ENCODE measurements at regions not wholly inside any gene's neighbourhood (a gene's known extent, or its start where the extent isn't known, plus 50 kb on each side); places are given as distances from the start of the nearest gene placed in this dataset.
A peak's percentile ranks its signal among the peaks of the same experiment; 100 is the strongest.
"Not testable (repeated sequence)": the region's sequence is repeated elsewhere in the genome, so short reads cannot be mapped to it uniquely, and the experiment has no call there.

DNA sequence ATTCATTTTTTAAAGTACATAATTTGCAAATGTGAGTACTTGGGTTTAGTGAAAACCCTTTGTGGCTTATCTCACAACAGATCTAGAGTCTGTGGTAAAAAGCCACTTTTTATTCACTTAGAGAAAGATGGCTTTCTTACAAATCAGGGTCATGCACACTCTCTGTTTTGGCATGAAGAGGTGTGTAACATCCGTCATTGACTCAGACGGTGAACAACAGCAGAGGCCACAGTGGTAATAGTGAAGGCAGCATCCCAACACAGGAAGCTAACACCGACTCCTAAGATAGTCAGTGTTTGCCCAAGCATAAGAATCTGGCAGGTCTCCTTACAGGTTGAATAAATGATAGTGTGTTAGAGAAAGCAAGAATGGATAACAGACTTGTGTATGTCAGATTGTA is 593.0 kb downstream of the SOX5 start:
- DNase-seq (ENCODE audit: low spot score): no peak

DNA sequence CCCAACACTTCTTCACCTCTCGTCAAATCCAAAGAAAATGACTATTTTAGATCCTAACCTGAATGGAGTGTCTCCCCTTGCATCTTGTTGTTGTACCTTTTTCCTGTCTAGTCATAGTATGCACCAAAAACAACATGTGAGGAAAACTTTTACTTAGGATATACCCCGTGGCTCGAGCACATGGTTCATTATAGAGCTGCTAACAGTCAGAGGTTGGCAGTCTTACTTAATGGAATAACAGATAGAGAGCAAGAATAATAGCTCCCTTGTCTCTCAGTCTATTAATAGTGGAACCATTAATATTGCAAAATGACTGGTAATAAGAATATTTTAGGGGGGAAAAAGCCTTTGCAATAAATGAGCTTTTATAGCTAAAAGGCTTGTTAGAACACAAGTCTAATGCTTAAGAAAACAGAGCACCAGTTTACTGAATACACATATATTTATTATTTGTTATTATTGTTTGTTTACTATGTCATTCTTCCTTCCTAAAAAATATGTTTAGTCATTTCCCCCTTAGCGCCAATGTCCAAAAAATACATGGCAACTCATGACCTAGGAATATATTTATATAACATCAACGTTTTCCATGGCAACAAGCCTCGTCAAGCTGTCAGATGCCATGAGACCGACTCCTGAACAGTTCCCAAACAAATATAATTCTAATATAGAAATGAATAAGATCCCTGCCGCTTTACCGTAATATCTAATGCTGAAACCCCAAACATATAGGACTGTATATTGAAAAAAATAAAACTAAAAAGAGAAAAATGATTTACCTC is 592.4 kb downstream of the SOX5 start:
- no peak for DNase-seq (ENCODE audit: low spot score)

DNA sequence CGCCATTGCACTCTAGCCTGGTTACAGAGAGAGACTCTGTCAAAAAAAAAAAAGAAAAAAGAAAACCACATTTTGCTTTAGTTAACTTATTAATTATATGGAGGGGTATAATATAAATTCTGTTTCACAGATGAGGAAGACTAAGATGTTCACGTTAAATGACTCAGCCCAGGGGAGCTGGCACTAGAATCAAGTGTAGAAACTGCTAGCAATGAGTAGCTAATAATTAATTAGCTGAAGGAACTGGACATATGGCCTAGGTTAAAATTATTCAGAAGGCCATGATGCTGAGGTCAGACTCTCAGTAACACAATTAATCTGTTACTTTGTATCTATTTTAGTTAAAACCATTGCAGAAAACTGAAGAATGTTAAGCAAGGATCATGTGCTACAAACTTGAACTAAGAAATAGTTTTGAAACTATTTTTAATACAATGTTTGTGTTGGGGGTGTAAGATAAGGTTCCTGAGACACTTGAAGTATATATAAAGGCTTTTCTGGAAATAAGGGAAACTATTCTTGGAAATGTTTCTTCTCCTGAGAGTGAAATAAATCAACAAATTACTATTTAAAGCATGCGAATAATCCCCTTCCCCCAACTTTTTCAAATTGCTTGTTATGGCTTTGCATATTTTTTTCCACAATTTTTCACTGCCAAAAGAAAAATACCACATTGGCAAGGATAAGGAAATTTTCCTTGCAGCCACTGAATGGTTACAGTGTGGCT is 589.3 kb downstream of the SOX5 start:
- DNase-seq (ENCODE audit: low spot score): no peak

DNA sequence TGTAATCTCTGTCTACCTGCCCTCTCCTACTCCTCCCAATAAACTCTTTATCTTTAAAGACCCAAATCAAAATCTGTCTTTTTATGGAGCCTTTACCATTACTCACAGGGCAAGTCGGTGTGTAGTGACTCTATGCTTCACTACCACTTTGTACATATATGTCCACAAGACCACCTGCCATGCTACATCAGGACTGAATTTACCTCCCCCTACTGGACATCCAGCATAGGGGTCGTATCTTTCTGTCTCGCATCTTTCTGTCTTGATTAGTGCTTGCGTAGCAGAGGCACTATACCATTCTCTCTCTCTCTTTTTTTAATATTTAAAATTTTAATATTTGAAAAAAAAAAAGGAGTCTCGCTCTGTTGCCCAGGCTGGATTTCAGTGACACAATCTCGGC is 587.5 kb downstream of the SOX5 start:
- DNase-seq (ENCODE audit: low spot score): no peak

DNA sequence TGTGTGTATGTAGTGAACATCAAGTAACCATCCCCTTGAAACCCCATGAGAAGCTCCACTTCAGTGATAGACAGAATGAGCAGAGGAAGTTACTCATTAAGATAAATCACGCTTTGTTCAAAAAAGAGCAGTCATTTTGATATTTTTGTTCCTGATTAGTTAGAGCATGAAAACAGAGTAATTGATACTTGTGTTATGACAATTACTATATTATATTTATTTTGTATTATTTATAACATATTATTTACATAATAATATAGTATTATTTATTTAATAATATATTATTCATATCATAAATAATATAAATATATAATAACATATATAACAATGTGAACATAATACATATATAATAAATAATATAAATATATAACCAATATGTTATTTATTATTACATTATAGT is 580.9 kb downstream of the SOX5 start:
- no peak for DNase-seq (ENCODE audit: low spot score)

DNA sequence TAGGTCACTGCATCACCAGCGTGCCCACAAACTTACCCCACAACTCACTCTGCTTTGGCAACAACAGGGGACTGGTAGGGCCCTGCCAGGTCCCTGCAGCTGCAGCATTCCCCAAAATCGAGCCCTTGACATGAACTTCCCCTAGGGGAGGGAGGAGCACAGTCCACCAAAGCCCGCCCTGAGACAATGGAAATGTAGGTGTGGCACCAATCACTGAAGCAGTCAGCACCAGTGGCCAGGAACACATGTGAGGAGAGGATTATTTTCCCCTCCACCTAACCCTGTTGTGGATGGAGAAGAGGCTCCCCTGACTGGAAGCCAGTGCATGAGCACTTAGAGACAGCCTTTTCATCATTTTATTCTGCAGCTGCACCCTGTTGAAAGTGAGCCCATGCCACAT is 573.8 kb downstream of the SOX5 start:
- DNase-seq (ENCODE audit: low spot score): no peak

DNA sequence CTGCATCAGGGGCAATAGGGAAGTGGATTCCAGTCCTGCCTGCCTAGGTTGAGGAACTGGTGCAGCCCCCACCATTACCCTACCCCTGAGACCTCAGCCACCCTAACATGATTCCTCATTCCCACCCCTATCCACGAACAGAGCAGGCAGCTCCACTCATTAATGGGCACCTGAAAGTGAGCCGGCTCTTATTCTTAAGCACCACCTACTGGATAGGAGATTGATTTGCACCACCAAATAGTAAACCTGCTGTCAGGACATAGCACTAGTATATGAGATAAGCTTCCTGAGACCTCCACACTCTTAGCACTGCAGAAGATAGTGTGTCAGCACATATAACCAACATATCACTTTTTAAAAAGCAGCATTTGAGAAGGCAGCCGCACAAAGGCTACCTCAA is 573.2 kb downstream of the SOX5 start:
- no peak for DNase-seq (ENCODE audit: low spot score)

GRCh38 chr12:23380419-23381100 is 568.9 kb downstream of the SOX5 start:
- DNase-seq (ENCODE audit: low spot score): no peak

- DNase-seq (ENCODE audit: low spot score): not testable (repeated sequence)
These were observed 560.6 kb downstream of the SOX5 start for GRCh38 chr12:23388898-23389297.

DNA sequence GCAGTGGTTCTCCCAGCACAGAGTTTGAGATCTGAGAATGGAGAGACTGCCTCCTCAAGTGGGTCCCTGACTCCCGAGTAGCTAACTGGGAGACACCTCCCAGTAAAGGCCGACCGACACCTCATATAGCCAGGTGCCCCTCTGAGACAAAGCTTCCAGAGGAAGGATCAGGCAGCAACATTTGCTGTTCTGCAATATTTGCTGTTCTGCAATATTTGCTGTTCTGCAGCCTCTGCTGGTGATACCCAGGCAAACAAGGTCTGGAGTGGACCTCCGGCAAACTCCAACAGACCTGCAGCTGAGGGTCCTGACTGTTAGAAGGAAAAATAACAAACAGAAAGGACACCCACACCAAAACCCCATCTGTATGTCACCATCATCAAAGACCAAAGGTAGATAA is 560.2 kb downstream of the SOX5 start:
- DNase-seq (ENCODE audit: low spot score): not testable (repeated sequence)

- DNase-seq (ENCODE audit: low spot score): peak; percentile 85
These were observed 550.0 kb downstream of the SOX5 start for GRCh38 chr12:23399402-23399933.

- no peak for DNase-seq (ENCODE audit: low spot score)
These were observed 534.3 kb downstream of the SOX5 start for GRCh38 chr12:23415180-23415579.

- DNase-seq (ENCODE audit: low spot score): no peak
These were observed 527.9 kb downstream of the SOX5 start for GRCh38 chr12:23421556-23421955.

DNA sequence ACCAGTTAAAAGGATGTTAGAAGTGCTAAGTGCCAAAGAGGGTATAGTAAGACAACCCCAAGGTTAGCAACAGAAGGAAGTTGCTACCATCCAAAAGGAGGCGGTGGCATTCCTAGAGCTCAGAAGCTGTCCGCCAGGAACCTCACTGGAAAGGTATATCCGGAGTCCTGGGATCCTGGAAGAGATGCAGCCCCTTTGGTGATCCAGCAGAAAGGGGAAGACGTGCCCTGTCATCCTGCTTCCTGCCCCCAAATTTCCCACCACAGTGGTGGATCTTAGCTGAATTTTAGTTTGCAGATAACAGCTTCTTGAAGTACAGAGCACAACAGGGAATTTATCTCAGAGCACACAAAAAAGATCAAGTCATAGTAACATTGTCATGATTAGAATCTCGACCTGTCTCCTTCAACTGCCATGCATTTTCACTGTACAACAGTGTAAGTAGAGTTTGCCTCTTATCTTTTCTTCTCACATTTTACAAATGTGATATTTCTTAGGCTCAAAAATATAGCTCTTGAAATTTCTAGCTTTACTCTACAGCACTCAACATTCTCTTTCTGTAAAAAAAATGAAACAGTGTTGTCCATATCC is 526.3 kb downstream of the SOX5 start:
- no peak for DNase-seq (ENCODE audit: low spot score)

- no peak for DNase-seq (ENCODE audit: low spot score)
These were observed 525.7 kb downstream of the SOX5 start for GRCh38 chr12:23423796-23424195.

DNA sequence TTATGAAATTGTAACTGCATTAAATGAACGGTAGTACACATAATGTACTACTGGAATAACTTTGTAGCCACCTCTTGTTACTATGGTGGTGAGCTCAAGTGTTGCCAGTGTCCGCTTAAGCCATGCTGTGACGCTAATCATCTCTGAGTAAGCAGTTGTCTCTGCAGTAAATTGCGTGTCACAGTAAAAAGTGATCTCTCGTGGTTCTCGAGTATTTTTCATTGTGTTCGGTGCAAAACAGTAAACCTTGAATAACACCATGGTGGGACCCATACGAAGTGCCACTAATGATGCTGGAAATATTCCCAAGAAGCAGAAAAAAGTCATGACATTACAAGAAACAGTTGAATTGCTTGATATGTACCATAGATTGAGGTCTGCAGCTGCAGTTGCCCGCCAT is 524.8 kb downstream of the SOX5 start:
- DNase-seq (ENCODE audit: low spot score): no peak

GRCh38 chr12:23426328-23426727 is 523.1 kb downstream of the SOX5 start:
- DNase-seq (ENCODE audit: low spot score): no peak

- no peak for DNase-seq (ENCODE audit: low spot score)
These were observed 520.7 kb downstream of the SOX5 start for GRCh38 chr12:23428758-23429157.

DNA sequence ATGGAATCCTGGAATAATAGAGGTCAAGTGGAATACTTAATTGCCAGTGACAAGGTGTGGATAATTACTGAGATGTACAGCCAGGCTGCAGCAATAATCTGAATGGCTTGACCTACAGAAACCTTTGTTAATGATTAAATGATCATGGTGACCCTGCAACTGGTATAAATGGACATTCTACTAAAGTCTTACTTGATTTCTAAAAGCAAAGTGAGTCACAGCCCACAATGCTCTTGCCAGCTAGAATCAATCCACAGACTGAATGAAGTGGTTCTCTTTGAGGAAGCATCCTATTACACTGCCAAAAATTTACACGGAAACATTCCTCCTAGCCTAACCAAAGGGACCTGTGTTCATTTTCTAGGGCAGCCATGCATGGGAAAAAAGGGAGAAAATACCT is 518.5 kb downstream of the SOX5 start:
- no peak for DNase-seq (ENCODE audit: low spot score)

- no peak for DNase-seq (ENCODE audit: low spot score)
These were observed 516.3 kb downstream of the SOX5 start for GRCh38 chr12:23433121-23433520.

DNA sequence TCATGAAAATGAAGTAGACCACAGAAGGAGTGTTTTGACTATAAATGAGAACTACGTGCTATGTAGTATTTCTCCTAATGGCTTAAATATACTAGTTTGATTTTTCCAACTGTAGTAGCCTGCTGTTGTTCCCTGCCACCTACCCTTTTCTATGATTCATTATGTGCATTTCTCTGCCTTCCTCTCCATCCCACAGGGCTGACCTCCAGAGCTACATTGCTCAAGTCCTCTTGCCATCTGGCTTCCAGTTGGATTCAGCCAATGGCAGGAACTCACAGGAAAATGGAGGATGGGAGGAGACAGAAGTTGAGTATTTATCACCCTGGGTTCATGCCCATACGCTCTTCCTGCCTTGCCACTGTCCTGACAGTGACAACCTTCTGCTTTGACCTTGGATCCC is 515.3 kb downstream of the SOX5 start:
- no peak for DNase-seq (ENCODE audit: low spot score)

DNA sequence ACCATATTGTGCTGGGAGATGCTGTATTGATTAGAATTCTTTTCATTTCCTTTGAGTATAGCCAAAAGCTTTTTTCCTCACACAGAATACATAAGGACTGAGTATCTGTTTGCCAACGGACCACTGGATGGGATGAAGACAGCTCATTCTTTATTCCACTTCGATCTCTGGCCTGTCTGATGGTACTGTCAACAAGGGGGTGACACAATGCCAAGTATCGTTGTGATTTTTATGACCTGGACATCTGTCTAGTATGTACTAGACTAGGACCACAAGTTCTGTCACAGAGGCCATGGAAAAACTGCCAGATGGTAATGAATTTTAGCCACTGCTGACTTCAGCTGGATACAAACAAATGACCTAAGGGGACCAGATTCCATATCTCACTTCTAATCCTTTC is 502.7 kb downstream of the SOX5 start:
- DNase-seq (ENCODE audit: low spot score): peak; percentile 17

All from SK-N-DZ (cell line).